ENCODE measurements at regions not wholly inside any gene's neighbourhood (a gene's known extent, or its start where the extent isn't known, plus 50 kb on each side); places are given as distances from the start of the nearest gene placed in this dataset.

DNA sequence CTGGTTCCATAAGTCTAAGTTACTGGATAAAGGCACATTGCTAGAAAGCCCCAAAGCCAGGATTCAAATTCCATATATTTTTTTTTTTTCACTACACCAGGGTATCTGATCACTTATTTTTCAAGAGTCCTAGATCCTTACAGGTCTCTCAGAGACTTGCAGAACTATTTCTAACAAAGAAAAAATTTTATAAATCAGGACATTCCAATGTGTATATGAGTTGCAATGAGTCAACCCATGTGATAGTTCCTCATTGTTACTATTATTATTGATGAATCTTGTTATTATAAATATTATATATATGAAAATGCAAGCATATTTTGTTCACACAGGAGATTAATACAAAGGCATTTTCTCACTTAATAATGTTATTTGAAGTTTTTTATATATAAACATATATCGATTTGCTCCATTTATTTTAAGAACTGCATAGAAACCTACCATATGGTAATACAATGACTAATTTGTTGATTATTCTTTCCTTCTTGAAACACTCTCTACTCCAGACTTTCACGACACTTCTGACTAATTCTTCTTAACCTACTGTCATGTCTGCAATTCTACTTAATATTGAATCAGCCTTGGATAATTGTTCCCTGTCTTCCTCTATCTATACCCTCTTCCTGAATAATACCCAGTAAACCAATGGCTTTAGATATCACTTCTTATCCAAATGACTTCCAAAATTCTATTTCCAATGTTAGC is 968.4 kb upstream of the NRXN1 start:
- no peak for DNase-seq (ENCODE audit: low read depth)
- TF ChIP-seq, protein P1, sequence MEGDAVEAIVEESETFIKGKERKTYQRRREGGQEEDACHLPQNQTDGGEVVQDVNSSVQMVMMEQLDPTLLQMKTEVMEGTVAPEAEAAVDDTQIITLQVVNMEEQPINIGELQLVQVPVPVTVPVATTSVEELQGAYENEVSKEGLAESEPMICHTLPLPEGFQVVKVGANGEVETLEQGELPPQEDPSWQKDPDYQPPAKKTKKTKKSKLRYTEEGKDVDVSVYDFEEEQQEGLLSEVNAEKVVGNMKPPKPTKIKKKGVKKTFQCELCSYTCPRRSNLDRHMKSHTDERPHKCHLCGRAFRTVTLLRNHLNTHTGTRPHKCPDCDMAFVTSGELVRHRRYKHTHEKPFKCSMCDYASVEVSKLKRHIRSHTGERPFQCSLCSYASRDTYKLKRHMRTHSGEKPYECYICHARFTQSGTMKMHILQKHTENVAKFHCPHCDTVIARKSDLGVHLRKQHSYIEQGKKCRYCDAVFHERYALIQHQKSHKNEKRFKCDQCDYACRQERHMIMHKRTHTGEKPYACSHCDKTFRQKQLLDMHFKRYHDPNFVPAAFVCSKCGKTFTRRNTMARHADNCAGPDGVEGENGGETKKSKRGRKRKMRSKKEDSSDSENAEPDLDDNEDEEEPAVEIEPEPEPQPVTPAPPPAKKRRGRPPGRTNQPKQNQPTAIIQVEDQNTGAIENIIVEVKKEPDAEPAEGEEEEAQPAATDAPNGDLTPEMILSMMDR (IDR thresholded peaks at IDR 0.05; ENCODE audit: low read length, missing control alignments): no peak
- H3K4me3 ChIP-seq (replicated peaks; ENCODE audit: low read depth, low read length): no peak overlapping the region

DNA sequence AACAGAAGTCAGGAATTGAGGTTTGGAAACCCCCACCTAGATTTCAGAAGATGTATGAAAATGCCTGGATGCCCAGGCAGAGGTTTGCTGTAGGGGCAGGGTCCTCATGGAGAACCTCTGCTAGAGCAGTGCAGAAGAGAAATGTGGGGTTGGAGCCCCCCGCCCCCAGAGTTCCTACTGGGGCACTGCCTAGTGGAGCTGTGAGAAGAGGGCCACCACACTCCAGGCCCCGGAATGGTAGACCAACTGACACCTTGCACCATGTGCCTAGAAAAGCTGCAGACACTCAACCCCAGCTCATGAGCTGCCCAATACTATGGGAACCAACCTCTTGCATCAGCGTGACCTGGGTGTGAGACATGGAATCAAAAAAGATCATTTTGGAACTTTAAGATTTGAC is 967.0 kb upstream of the NRXN1 start:
- DNase-seq (ENCODE audit: low read depth): no peak
- TF ChIP-seq, protein P1 (IDR thresholded peaks at IDR 0.05; ENCODE audit: low read length, missing control alignments): no peak

DNA sequence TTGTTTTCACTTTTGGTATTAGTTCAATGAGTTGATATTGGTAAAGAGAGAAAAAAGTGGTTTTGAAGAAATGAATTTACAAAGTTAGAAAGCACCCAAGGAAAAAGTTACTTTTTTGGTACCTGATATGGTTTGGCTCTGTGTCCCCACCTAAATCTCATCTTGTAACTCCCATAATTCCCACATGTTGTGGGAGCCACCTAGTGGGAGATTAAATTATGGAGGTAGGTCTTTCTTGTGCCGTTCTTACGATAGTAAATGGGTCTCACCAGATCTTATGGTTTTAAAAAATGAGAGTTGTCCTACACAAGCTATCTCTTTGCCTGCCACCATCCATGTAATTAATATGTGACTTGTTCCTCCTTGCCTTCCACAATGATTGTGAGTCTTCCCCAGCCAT is 965.6 kb upstream of the NRXN1 start:
- TF ChIP-seq, protein P1 (IDR thresholded peaks at IDR 0.05; ENCODE audit: low read length, missing control alignments): peak; percentile 19
- peak; percentile 22 for DNase-seq (ENCODE audit: low read depth)
- H3K4me3 ChIP-seq (replicated peaks; ENCODE audit: low read depth, low read length): no peak overlapping the region

More for the DNA sequence above, 967.0 kb upstream of the NRXN1 start:
- H3K4me3 ChIP-seq (replicated peaks; ENCODE audit: low read depth, low read length): no peak overlapping the region

DNA sequence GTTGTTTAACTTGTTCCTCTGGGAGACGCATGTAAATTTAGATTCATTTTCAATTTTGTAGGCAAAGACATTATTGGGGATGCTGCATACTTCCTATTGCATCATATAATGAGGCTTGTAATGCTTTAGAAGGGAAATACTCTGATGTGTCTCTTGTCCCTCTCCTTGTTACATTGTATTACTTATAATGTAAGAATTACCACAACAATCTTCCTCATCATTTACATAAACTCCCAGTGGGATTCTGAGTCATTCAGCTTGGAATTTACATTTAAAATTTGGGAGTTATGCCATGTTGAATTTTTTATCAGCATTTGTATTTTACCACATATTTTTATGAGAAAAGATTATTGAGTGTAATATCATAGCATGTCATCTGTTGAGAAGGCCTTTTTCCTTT is 963.4 kb upstream of the NRXN1 start:
- no peak overlapping the region for H3K4me3 ChIP-seq (replicated peaks; ENCODE audit: low read depth, low read length)
- peak; percentile 83 for DNase-seq (ENCODE audit: low read depth)
- TF ChIP-seq, protein P1 (IDR thresholded peaks at IDR 0.05; ENCODE audit: low read length, missing control alignments): no peak

DNA sequence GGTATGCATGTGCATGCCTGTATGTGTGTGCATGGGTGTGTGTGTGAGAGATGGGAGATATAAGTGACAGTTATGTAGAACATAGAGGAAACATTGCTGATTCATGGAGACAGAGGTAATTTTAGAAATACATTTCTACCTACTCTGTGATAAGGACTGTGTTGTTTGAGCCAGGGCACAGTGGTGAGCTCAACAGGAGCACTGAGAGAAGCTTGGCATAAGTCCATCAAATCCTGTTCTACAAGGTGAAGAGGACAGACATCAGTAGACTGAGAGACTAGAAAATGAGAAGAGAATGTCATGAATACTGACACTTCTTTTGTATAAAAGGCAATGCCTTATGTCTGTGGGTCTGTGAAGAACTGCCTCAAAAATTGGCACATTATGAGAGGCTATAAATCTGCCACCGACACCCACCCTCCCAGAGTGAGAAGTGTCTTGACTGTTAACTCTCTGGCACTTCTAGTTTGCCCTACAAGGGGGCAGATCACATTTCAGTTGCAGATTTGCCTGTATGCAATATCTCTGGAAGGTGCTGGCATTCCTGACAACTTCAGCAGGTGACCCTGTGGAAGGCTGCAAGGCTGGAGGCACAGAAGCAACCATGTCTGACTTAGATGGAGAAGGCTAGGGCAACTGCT is 962.3 kb upstream of the NRXN1 start:
- DNase-seq (ENCODE audit: low read depth): no peak
- TF ChIP-seq, protein P1 (IDR thresholded peaks at IDR 0.05; ENCODE audit: low read length, missing control alignments): no peak
- no peak overlapping the region for H3K4me3 ChIP-seq (replicated peaks; ENCODE audit: low read depth, low read length)

DNA sequence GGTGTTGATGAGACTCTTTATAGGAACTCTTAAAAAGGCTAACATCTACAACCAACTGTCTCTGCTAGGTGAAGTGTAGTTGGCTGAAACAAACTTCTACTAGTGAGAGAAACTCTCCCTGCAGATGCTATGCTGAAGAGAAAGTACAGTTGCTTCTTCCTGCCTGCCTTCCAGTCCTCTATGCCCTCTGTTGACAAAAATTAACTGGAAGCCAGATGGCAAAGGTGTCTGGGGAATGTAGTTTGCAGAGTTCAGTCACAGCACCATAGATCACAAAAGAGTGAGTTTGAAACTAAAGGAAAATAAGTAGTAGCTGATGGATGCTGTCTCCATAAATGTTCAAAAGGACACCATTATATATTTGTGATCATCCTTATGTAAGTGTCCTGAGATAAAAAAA is 958.8 kb upstream of the NRXN1 start:
- DNase-seq (ENCODE audit: low read depth): no peak
- TF ChIP-seq, protein P1 (IDR thresholded peaks at IDR 0.05; ENCODE audit: low read length, missing control alignments): no peak

More for the DNA sequence above, 958.8 kb upstream of the NRXN1 start:
- no peak overlapping the region for H3K4me3 ChIP-seq (replicated peaks; ENCODE audit: low read depth, low read length)
